HG03139 (cell line): ENCODE measurements at regions not wholly inside any gene's neighbourhood (a gene's known extent, or its start where the extent isn't known, plus 50 kb on each side); places are given as distances from the start of the nearest gene placed in this dataset.
A peak's percentile ranks its signal among the peaks of the same experiment; 100 is the strongest.

Experiments
- ATAC-seq: cut with Tn5 transposase; IDR thresholded peaks from one replicate; pipeline ENCODE4 v1.9.1; 2021; ENCODE audit not compliant: unreplicated experiment

DNA sequence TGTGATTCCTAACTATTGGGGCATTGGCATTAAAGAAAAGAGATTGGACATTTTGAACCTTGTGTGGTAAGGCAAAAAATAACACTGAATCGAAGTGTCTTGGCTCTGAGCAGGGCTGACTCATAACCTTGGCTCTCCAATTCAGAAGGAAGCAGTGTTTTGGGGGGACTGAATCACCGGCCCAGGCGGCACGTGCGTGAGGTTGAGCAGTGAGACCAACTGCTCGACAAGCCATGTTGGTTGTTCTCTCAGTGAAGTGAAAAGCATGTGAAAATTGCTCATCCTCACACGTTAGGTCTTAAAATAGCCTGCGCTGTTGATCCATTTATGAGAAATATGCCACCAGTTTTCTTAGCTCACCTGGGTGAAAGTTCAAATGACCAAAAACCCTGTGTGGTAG is 137.8 kb upstream of the SPACA1 start:
- no peak for ATAC-seq

DNA sequence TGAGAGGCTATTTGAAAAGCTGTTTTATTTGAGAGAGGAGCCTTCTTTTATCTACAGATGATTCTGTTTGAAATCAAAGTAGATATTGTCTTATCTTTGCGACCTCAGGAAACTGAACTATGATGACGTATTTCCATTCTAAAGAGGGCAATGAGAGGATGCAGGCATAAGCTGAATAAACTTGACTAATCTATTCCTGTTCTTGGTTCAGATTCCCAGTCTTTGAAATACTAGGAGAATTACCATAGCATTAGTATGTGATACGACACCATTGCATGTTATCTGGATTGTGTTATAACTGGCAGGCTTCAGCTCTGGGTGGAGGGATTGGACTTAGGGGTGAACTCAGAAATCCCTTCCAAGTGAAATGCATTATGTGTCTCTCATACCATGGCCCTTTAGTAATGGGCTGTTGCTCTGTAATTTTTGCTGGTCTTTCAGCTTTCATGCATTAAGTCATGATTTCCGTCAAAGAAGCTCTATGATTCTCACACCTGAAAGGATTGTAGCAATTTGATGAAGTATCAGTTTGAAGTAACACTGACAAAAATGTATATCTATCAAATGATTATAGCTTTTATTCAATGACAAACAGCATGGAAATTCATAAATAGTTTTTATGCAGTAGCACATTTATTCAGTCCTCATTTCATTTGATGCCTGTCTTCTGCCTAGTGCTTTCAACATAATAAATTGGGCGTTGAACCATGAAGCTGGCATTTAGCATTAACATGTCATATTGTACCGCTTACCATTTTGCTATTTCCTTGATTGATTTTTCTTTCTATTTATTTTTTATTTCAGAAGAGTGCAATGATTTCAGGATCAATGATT is 138.4 kb upstream of the SPACA1 start:
- no peak for ATAC-seq

GRCh38 chr6:87907521-87907920 is 140.1 kb upstream of the SPACA1 start:
- ATAC-seq = no peak

GRCh38 chr6:87905101-87905641 is 142.5 kb upstream of the SPACA1 start:
- ATAC-seq = peak; percentile 84

DNA sequence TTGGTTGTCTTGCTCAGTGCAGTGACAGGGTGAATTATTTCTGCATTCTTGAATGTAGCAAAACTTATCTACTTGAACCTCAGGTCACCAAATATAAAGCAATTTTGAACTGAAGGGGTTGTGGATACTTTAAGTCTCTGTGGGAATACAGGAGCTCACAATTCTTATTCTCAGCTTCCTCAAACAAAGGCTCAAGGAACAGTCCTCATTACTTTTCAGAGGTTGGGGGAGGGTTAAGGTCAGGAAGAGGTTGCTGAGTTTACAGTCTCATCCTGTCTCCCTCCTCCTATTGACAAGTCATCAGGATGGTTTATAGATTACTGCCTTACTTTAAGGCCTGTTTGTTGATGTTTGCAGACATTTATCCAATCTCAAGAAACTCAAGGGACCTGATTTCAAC is 143.6 kb upstream of the SPACA1 start:
- no peak for ATAC-seq

- ATAC-seq = no peak
Measured at GRCh38 chr6:87903323-87903722, 144.3 kb upstream of the SPACA1 start.

DNA sequence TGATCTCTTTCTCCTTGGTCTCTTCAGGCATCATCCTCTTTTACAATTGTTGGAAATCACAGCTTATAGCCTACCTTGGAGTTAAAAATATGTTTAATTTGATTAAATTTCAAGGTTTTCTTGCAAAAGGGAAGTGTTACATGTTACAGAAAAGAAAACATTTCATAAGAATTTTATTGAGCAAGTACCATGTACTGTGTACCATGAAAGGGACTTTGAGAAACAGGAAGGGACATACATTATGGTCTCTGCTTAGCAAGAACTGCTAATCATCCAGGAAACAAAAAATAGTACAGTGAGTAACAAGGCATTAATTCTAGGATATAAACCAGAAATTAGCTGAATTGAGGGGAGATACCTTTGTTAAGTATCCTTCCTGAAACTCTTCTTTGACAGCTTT is 145.3 kb upstream of the SPACA1 start:
- no peak for ATAC-seq

DNA sequence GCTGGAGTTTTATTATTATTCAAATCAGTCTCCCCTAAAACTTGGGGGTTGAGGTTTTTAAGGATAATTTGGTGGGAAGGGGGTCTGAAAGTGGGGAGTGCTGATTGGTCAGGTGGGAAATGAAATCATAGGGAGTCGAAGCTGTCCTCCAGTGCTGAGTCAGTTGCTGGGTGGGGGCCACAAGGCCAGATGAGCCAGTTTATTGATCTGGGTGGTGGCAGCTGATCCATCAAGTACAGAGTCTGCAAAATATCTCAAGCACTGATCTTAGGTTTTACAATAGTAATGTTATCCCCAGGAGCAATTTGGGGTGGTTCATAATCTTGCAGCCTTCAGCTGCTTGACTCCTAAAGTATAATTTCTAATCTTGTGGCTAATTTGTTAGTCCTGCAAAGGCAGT is 146.0 kb upstream of the SPACA1 start:
- ATAC-seq = no peak

GRCh38 chr6:87900160-87900698 is 147.4 kb upstream of the SPACA1 start:
- ATAC-seq = no peak

GRCh38 chr6:87899499-87900147 is 148.0 kb upstream of the SPACA1 start:
- ATAC-seq = no peak

DNA sequence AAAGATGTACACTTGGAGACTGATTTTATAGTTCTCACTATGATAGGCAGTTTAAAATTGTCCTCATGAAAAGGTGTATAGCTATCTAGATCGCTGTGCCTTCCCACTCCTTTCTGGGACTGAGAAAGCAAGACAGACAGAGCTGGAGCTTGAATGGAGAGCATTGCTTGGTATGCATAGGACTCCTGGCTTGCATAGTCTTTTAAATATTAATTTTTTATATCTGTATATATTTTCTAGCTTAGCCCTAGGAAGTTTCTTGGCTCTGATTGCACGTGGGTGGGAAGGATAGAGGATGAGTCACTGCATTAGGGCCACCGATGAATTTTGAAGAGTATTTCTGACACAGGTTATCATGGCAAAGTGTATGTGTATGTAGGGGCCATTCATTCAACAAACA is 150.0 kb upstream of the SPACA1 start:
- ATAC-seq = no peak

- no peak for ATAC-seq
Measured at GRCh38 chr6:87897013-87897412, 150.6 kb upstream of the SPACA1 start.

- ATAC-seq = no peak
Measured at GRCh38 chr6:87887266-87887665, 160.4 kb upstream of the SPACA1 start.

DNA sequence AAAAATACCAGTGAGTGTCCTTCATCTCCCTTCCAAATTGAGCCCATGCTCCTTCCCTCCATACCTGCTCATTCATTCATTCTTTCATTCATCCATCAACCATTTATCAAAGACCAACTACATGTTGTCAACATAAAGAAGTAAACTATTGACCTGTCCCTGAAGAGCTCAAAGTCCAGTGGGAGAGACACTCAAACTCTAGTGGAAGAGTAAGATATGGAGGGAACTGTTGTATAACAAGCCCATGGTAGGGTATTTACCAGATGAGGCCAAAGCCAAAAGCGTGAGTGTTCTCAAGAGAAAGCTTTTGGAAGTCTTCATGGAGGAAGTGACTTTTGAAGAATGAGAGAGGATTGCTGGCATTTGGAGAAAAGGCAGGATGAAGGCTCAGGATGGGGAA is 163.4 kb upstream of the SPACA1 start:
- ATAC-seq = no peak

- ATAC-seq = no peak
Measured at GRCh38 chr6:87881342-87881895, 166.2 kb upstream of the SPACA1 start.

- ATAC-seq = no peak
Measured at GRCh38 chr6:87879132-87879861, 168.3 kb upstream of the SPACA1 start.

- ATAC-seq = no peak
Measured at GRCh38 chr6:87875781-87876180, 171.9 kb upstream of the SPACA1 start.

GRCh38 chr6:87873556-87873955 is 171.5 kb upstream of the AKIRIN2 start:
- no peak for ATAC-seq

DNA sequence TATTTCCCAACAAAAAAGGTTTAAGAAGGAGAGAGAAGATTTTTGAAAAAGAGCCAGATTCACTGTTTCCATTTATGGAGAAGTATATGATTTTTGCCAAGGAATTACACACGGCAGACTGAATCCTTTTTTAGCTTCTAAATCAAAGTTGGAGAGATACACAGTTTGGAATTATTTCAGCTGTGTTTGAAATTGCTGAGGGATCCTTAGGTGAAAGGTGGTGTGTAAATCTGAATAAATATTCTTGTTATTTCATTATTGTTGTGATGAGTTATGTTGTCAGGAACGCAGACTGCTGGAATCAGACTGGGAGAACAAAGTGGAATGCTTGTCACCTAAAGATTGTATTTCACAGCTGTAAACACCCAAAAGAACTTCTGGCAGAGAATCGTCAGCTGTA is 168.5 kb upstream of the AKIRIN2 start:
- ATAC-seq = no peak

- no peak for ATAC-seq
Measured at GRCh38 chr6:87869064-87869905, 167.3 kb upstream of the AKIRIN2 start.
